Gastroesophageal sphincter (tissue), 4 donors: ENCODE measurements at regions not wholly inside any gene's neighbourhood (a gene's known extent, or its start where the extent isn't known, plus 50 kb on each side); places are given as distances from the start of the nearest gene placed in this dataset.

ENCODE experiments used
- ATAC-seq: fragments of 150-250 bp; one replicate; pipeline ENCODE4 v1.9.1; 2016; ENCODE audit warnings: mild to moderate bottlenecking, moderate library complexity
- H3K27ac ChIP-seq, 4 donors: fragments of 200-600 bp; sonication (generic) in 3 of 4; 1 replicate in 3 of 4; 2 replicates in 1 of 4; pipeline ENCODE4 v1.5.1; 2016 to 2019
- H3K27me3 ChIP-seq: fragments of 200-600 bp; sonication (generic); one replicate; pipeline ENCODE4 v1.5.1; 2019
- H3K36me3 ChIP-seq, 2 donors: fragments of 200-600 bp; sonication (generic); one replicate each; pipeline ENCODE4 v1.5.1; 2019; ENCODE audit warnings: control low read depth in 1 of 2
- H3K4me1 ChIP-seq, 3 donors: fragments of 200-600 bp; sonication (generic); 1 replicate in 2 of 3; 2 replicates in 1 of 3; pipeline ENCODE4 v1.5.1; 2016 to 2019; ENCODE audit warnings: control low read depth in 2 of 3
- H3K4me3 ChIP-seq, 2 donors: fragments of 200-600 bp; sonication (generic); one replicate each; pipeline ENCODE4 v1.5.1; 2019; ENCODE audit warnings: mild to moderate bottlenecking in 1 of 2, moderate library complexity in 1 of 2
- H3K9me3 ChIP-seq, 3 donors: fragments of 200-600 bp; sonication (generic); one replicate each; pipeline ENCODE4 v1.5.1; 2017 to 2019; ENCODE audit warnings: control low read depth in 2 of 3
- CTCF ChIP-seq, 4 experiments: fragments of 200-600 bp in 2 of 4; fragments of 450-650 bp in 2 of 4; sonication (generic) in 1 of 4; IDR thresholded peaks; one replicate each; pipeline ENCODE4 v1.5.1; 2017 to 2019; ENCODE audit warnings: antibody characterized with exemption in 4 of 4, mild to moderate bottlenecking in 2 of 4, moderate library complexity in 2 of 4
- EP300 ChIP-seq: sonication (generic); formaldehyde crosslinking; IDR thresholded peaks from one replicate; pipeline ENCODE4 v1.6.1; 2017; ENCODE audit warnings: antibody characterized with exemption, mild to moderate bottlenecking
- POLR2A ChIP-seq, 2 donors: fragments of 450-650 bp; IDR thresholded peaks; one replicate each; pipeline ENCODE4 v1.6.1; 2017; ENCODE audit warnings: antibody characterized with exemption in 2 of 2, mild to moderate bottlenecking in 2 of 2, moderate library complexity in 1 of 2
- POLR2AphosphoS5 ChIP-seq: sonication (generic); formaldehyde crosslinking; IDR thresholded peaks from one replicate; pipeline ENCODE4 v1.6.1; 2017; ENCODE audit warnings: antibody characterized with exemption
- WGBS, 2 donors: methylation state at CpG; one replicate each; pipeline ENCODE4 v1.1.5; 2018; ENCODE audit warnings: low coverage in 1 of 2; 5-methylcytosine and 5-hydroxymethylcytosine counted together

GRCh38 chr5:105767267-105767666 is 1903.5 kb downstream of the EFNA5 start:
- no peak overlapping the region for H3K4me3 ChIP-seq
- H3K4me1 ChIP-seq = no peaks in the 10 kb centered on the region
- no peak for TF ChIP-seq EP300
- TF ChIP-seq CTCF (IDR thresholded peaks at IDR 0.05) = no peak
- TF ChIP-seq POLR2A (IDR thresholded peaks at IDR 0.05) = no peak
- no peak for TF ChIP-seq POLR2AphosphoS5
- H3K9me3 ChIP-seq = peaks cover 0 to 11% (median 0%) of the 10 kb centered on the region in 3 donors
- no peaks in the 10 kb centered on the region for H3K36me3 ChIP-seq
- no peaks in the 10 kb centered on the region for H3K27me3 ChIP-seq
- no peak overlapping the region for H3K27ac ChIP-seq
- WGBS, 2 donors = 60 to 78% methylated on average over 1 to 2 of the region's 2 CpGs
- ATAC-seq = no peak

- Histone ChIP-seq H3K9me3 (peaks cover 0 to 27% (median 0%) of the 10 kb centered on the region in 3 donors), H3K36me3 (no peaks in the 10 kb centered on the region), H3K4me3 (no peak overlapping the region), H3K27ac (no peak overlapping the region), H3K27me3 (no peaks in the 10 kb centered on the region), H3K4me1 (no peaks in the 10 kb centered on the region)
- TF ChIP-seq CTCF (IDR thresholded peaks at IDR 0.05) (no peak), EP300 (no peak), POLR2AphosphoS5 (no peak), POLR2A (IDR thresholded peaks at IDR 0.05) (no peak)
- ATAC-seq = no peak
- WGBS, 2 donors = 44% methylated on average over 1 of the region's 1 CpG; no CpG with 5 or more reads in 1 of the 2 donors
Measured at GRCh38 chr5:105762728-105763127, 1908.0 kb downstream of the EFNA5 start.

- H3K27me3 ChIP-seq = no peaks in the 10 kb centered on the region
- ATAC-seq = no peak
- H3K27ac ChIP-seq = no peak overlapping the region
- H3K4me1 ChIP-seq = no peaks in the 10 kb centered on the region
- 100% methylated on average over 1 of the region's 1 CpG for WGBS, 2 donors
- no peak overlapping the region for H3K4me3 ChIP-seq
- no peak for TF ChIP-seq EP300
- no peak for TF ChIP-seq POLR2AphosphoS5
- TF ChIP-seq CTCF (IDR thresholded peaks at IDR 0.05) = no peak
- no peak for TF ChIP-seq POLR2A (IDR thresholded peaks at IDR 0.05)
- H3K36me3 ChIP-seq = no peaks in the 10 kb centered on the region
- peaks cover 0 to 6% (median 0%) of the 10 kb centered on the region in 3 donors for H3K9me3 ChIP-seq
Measured at GRCh38 chr5:105754056-105754455, 1916.7 kb downstream of the EFNA5 start.

- no peaks in the 10 kb centered on the region for H3K36me3 ChIP-seq
- no peaks in the 10 kb centered on the region for H3K9me3 ChIP-seq
- no peak overlapping the region for H3K27ac ChIP-seq
- H3K27me3 ChIP-seq = no peaks in the 10 kb centered on the region
- TF ChIP-seq CTCF (IDR thresholded peaks at IDR 0.05) (no peak), POLR2A (IDR thresholded peaks at IDR 0.05) (no peak), POLR2AphosphoS5 (no peak), EP300 (no peak)
- ATAC-seq = no peak
- H3K4me1 ChIP-seq = no peaks in the 10 kb centered on the region
- 98 to 100% methylated on average over 3 of the region's 3 CpGs for WGBS, 2 donors
- H3K4me3 ChIP-seq = no peak overlapping the region
Measured at GRCh38 chr5:105752801-105753200, 1917.9 kb downstream of the EFNA5 start.

- H3K4me3 ChIP-seq = no peak overlapping the region
- H3K27ac ChIP-seq = no peak overlapping the region
- TF ChIP-seq EP300 = no peak
- TF ChIP-seq POLR2AphosphoS5 = no peak
- no peak for TF ChIP-seq CTCF (IDR thresholded peaks at IDR 0.05)
- no peak for TF ChIP-seq POLR2A (IDR thresholded peaks at IDR 0.05)
- H3K36me3 ChIP-seq = no peaks in the 10 kb centered on the region
- no peaks in the 10 kb centered on the region for H3K4me1 ChIP-seq
- no peaks in the 10 kb centered on the region for H3K27me3 ChIP-seq
- ATAC-seq = no peak
- H3K9me3 ChIP-seq = no peaks in the 10 kb centered on the region
Measured at GRCh38 chr5:105751908-105752307, 1918.8 kb downstream of the EFNA5 start.
